SK-N-SH treated with all-trans-retinoic acid at 6 μM for 48 hours (cell line): ENCODE measurements at regions not wholly inside any gene's neighbourhood (a gene's known extent, or its start where the extent isn't known, plus 50 kb on each side); places are given as distances from the start of the nearest gene placed in this dataset.

Experiments
- ATAC-seq: fragments of 200-7000 bp; cut with Tn5 transposase; 3 replicates; pipeline ENCODE4 v1.9.1; 2020; ENCODE audit warnings: mild to moderate bottlenecking, moderate library complexity
- ARNTL ChIP-seq: fragments of 450-650 bp; formaldehyde crosslinking; IDR thresholded peaks from 2 replicates; pipeline ENCODE4 v1.5.0; 2020; ENCODE audit warnings: low read depth, mild to moderate bottlenecking, moderate library complexity, borderline replicate concordance
- BACH2 ChIP-seq: fragments of 250-450 bp; sonication (Bioruptor Pico); IDR thresholded peaks from 2 replicates; pipeline ENCODE4 v1.9.0; 2021; ENCODE audit warnings: mild to moderate bottlenecking, borderline replicate concordance
- CSDC2 ChIP-seq: fragments of 250-450 bp; sonication (Bioruptor Pico); IDR thresholded peaks from 2 replicates; pipeline ENCODE4 v1.5.0; 2020; ENCODE audit warnings: mild to moderate bottlenecking, moderate library complexity
- ESRRG ChIP-seq: fragments of 250-450 bp; sonication (Bioruptor Pico); IDR thresholded peaks from 2 replicates; pipeline ENCODE4 v1.6.1; 2021; ENCODE audit warnings: mild to moderate bottlenecking
- GLIS3 ChIP-seq: fragments of 250-450 bp; sonication (Bioruptor Pico); IDR thresholded peaks from 2 replicates; pipeline ENCODE4 v1.5.0; 2020; ENCODE audit warnings: mild to moderate bottlenecking, moderate library complexity
- ISL1 ChIP-seq: fragments of 250-450 bp; sonication (Bioruptor Pico); IDR thresholded peaks from 2 replicates; pipeline ENCODE4 v2.1.2; 2022; ENCODE audit warnings: mild to moderate bottlenecking, moderate library complexity
- OSR1 ChIP-seq: fragments of 250-450 bp; sonication (Bioruptor Pico); IDR thresholded peaks from 2 replicates; pipeline ENCODE4 v1.8.0; 2022; ENCODE audit warnings: moderate library complexity, mild to moderate bottlenecking, inconsistent platforms
- TCF4 ChIP-seq: fragments of 250-450 bp; sonication (Bioruptor Pico); IDR thresholded peaks from 2 replicates; pipeline ENCODE4 v1.8.0; 2021; ENCODE audit warnings: mild to moderate bottlenecking, moderate library complexity, borderline replicate concordance
- TOX ChIP-seq: fragments of 250-450 bp; sonication (Bioruptor Pico); IDR thresholded peaks from 2 replicates; pipeline ENCODE4 v1.8.0; 2021; ENCODE audit warnings: mild to moderate bottlenecking, moderate library complexity, borderline replicate concordance
- ZC3H10 ChIP-seq: fragments of 250-450 bp; sonication (Bioruptor Pico); IDR thresholded peaks from 2 replicates; pipeline ENCODE4 v1.5.1; 2021; ENCODE audit warnings: mild to moderate bottlenecking, moderate library complexity
- ZFP3 ChIP-seq: fragments of 250-450 bp; sonication (Bioruptor Pico); IDR thresholded peaks from 2 replicates; pipeline ENCODE4 v1.5.0; 2020; ENCODE audit warnings: mild to moderate bottlenecking, moderate library complexity
- ZNF565 ChIP-seq: fragments of 450-650 bp; formaldehyde crosslinking; conservative IDR thresholded peaks from 2 replicates; pipeline ENCODE4 v1.5.0; 2020; ENCODE audit warnings: low read depth, mild to moderate bottlenecking, moderate library complexity
- ZNF70 ChIP-seq: fragments of 450-650 bp; formaldehyde crosslinking; IDR thresholded peaks from 2 replicates; pipeline ENCODE4 v1.5.0; 2020; ENCODE audit warnings: mild to moderate bottlenecking, moderate library complexity
- ZNF8 ChIP-seq: fragments of 450-650 bp; formaldehyde crosslinking; IDR thresholded peaks from 2 replicates; pipeline ENCODE4 v1.5.0; 2020; ENCODE audit warnings: mild to moderate bottlenecking, moderate library complexity
- TF ChIP-seq, protein P1 (sequence below): fragments of 250-450 bp; sonication (Bioruptor Pico); IDR thresholded peaks from 2 replicates; pipeline ENCODE4 v1.5.1; 2020; ENCODE audit warnings: low read depth, mild to moderate bottlenecking, moderate library complexity
- TF ChIP-seq, protein P2 (sequence below): fragments of 250-450 bp; sonication (Bioruptor Pico); IDR thresholded peaks from 2 replicates; pipeline ENCODE4 v1.8.0; 2020; ENCODE audit warnings: mild to moderate bottlenecking, moderate library complexity, borderline replicate concordance
- TF ChIP-seq, protein P3 (sequence below): fragments of 250-450 bp; sonication (Bioruptor Pico); IDR thresholded peaks from 2 replicates; pipeline ENCODE4 v1.5.0; 2020; ENCODE audit warnings: mild to moderate bottlenecking, moderate library complexity
- TF ChIP-seq, protein P4 (sequence below): fragments of 250-450 bp; sonication (Bioruptor Pico); IDR thresholded peaks from 2 replicates; pipeline ENCODE4 v1.5.1; 2021; ENCODE audit warnings: mild to moderate bottlenecking, moderate library complexity
- TF ChIP-seq, protein P5 (sequence below): fragments of 250-450 bp; sonication (Bioruptor Pico); IDR thresholded peaks from 2 replicates; pipeline ENCODE4 v1.8.0; 2021; ENCODE audit warnings: low read depth, mild to moderate bottlenecking, moderate library complexity, borderline replicate concordance

DNA sequence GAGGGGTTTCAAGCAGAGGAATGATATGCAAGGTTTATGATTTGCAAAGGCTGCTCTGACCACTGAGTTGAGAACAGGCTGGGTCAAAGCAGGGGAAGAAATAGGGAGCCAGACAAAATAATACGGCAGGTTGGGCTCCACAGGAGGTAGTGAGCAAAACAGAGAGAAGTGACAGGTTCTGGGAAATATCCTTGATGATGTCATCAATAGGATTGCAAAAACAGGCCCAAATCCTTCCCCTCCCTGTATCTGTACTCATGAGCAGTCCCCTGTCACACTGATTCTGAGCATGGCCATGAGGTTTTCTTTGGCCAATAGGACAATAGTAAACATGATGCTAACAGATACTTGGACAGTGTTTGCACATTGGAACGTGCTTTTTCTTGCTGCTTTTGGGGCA, 471.8 kb upstream of the BRINP1 start:
- no peak for TF ChIP-seq ZNF565
- no peak for TF ChIP-seq TCF4
- TF ChIP-seq, protein P1, sequence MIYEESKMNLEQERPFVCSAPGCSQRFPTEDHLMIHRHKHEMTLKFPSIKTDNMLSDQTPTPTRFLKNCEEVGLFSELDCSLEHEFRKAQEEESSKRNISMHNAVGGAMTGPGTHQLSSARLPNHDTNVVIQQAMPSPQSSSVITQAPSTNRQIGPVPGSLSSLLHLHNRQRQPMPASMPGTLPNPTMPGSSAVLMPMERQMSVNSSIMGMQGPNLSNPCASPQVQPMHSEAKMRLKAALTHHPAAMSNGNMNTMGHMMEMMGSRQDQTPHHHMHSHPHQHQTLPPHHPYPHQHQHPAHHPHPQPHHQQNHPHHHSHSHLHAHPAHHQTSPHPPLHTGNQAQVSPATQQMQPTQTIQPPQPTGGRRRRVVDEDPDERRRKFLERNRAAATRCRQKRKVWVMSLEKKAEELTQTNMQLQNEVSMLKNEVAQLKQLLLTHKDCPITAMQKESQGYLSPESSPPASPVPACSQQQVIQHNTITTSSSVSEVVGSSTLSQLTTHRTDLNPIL (CRISPR knock-in tag): no peak
- TF ChIP-seq, protein P2, sequence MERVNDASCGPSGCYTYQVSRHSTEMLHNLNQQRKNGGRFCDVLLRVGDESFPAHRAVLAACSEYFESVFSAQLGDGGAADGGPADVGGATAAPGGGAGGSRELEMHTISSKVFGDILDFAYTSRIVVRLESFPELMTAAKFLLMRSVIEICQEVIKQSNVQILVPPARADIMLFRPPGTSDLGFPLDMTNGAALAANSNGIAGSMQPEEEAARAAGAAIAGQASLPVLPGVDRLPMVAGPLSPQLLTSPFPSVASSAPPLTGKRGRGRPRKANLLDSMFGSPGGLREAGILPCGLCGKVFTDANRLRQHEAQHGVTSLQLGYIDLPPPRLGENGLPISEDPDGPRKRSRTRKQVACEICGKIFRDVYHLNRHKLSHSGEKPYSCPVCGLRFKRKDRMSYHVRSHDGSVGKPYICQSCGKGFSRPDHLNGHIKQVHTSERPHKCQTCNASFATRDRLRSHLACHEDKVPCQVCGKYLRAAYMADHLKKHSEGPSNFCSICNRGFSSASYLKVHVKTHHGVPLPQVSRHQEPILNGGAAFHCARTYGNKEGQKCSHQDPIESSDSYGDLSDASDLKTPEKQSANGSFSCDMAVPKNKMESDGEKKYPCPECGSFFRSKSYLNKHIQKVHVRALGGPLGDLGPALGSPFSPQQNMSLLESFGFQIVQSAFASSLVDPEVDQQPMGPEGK (CRISPR knock-in tag): no peak
- no peak for TF ChIP-seq ZNF8
- no peak for TF ChIP-seq ZNF70 (CRISPR knock-in tag)
- TF ChIP-seq, all 23 proteins: peak for 0
- no peak for ATAC-seq

DNA sequence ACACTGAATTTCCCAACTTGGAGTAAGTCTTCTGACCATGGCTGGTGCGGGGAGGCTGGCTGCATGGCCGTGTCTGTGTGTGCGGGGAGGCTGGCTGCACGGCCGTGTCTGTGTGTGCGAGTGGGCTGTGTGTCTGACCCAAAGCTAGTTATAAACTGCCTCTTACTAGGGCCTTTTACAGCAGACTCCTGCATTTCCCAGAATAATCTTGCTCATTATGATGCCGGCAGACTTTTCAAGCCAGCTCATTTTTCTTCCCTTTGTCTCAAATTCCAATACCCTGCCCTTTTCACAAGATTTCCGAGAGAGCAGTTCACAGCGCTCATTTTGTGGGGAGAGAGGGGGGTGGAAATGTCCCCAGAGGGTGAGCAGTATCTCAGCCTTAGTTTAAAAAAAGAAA, 470.7 kb upstream of the BRINP1 start:
- no peak for ATAC-seq
- TF ChIP-seq CSDC2 (CRISPR knock-in tag) (no peak), ZNF8 (no peak), ZFP3 (CRISPR knock-in tag) (no peak), ISL1 (CRISPR knock-in tag) (no peak), BACH2 (CRISPR knock-in tag) (no peak), OSR1 (CRISPR knock-in tag) (no peak)
- TF ChIP-seq, protein P2 (CRISPR knock-in tag): no peak
- TF ChIP-seq, protein P3, sequence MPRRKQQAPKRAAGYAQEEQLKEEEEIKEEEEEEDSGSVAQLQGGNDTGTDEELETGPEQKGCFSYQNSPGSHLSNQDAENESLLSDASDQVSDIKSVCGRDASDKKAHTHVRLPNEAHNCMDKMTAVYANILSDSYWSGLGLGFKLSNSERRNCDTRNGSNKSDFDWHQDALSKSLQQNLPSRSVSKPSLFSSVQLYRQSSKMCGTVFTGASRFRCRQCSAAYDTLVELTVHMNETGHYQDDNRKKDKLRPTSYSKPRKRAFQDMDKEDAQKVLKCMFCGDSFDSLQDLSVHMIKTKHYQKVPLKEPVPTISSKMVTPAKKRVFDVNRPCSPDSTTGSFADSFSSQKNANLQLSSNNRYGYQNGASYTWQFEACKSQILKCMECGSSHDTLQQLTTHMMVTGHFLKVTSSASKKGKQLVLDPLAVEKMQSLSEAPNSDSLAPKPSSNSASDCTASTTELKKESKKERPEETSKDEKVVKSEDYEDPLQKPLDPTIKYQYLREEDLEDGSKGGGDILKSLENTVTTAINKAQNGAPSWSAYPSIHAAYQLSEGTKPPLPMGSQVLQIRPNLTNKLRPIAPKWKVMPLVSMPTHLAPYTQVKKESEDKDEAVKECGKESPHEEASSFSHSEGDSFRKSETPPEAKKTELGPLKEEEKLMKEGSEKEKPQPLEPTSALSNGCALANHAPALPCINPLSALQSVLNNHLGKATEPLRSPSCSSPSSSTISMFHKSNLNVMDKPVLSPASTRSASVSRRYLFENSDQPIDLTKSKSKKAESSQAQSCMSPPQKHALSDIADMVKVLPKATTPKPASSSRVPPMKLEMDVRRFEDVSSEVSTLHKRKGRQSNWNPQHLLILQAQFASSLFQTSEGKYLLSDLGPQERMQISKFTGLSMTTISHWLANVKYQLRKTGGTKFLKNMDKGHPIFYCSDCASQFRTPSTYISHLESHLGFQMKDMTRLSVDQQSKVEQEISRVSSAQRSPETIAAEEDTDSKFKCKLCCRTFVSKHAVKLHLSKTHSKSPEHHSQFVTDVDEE: no peak

DNA sequence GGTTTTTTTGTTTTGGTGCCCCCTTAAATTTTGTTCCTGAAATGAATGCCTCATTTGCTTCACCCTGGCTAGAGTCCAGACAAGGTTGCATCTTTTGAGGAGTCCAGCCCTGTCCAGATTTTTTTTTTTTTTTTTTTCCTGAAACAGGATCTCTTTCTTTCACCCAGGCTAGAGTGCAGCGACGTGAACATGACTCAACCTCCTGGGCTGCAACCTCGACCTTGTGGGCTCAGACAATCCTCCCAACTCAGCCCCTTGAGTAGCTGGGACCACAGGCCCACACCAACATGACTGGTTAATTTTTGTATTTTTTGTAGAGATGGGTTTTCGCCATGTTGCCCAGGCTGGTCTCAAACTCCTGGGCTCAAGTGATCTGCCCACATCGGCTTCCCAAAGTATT, 469.0 kb upstream of the BRINP1 start:
- TF ChIP-seq ZC3H10 (no peak), ZFP3 (CRISPR knock-in tag) (no peak), TOX (CRISPR knock-in tag) (no peak), ZNF8 (no peak), GLIS3 (CRISPR knock-in tag) (no peak), ARNTL (CRISPR knock-in tag) (no peak), OSR1 (CRISPR knock-in tag) (no peak)
- TF ChIP-seq, protein P2 (CRISPR knock-in tag): no peak
- no peak for ATAC-seq

DNA sequence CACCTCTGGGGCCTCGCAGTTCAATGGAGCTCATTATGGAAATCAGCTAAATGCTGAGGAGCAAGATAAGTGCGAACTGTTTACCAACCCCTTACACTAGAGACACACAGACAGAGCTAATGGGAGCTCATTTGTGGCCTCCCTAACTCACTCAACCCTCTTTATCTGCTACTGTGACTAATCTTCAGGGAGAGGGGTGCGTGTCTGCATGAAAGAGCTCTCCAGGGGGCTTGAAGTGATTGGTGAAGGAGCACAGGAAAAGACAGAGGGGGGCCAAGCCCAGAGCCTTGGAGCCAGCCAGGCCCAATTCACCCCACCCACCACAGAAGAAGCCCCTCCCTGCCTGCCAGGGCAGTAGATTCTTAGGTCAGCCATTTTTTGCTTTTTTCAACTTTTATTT, 466.8 kb upstream of the BRINP1 start:
- ATAC-seq: no peak
- TF ChIP-seq TCF4 (no peak), ZFP3 (CRISPR knock-in tag) (no peak), ISL1 (CRISPR knock-in tag) (no peak), ESRRG (CRISPR knock-in tag) (no peak), ARNTL (CRISPR knock-in tag) (no peak), CSDC2 (CRISPR knock-in tag) (no peak)
- TF ChIP-seq, protein P2 (CRISPR knock-in tag): no peak
- TF ChIP-seq, protein P4, sequence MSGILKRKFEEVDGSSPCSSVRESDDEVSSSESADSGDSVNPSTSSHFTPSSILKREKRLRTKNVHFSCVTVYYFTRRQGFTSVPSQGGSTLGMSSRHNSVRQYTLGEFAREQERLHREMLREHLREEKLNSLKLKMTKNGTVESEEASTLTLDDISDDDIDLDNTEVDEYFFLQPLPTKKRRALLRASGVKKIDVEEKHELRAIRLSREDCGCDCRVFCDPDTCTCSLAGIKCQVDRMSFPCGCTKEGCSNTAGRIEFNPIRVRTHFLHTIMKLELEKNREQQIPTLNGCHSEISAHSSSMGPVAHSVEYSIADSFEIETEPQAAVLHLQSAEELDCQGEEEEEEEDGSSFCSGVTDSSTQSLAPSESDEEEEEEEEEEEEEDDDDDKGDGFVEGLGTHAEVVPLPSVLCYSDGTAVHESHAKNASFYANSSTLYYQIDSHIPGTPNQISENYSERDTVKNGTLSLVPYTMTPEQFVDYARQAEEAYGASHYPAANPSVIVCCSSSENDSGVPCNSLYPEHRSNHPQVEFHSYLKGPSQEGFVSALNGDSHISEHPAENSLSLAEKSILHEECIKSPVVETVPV (CRISPR knock-in tag): no peak
- TF ChIP-seq, protein P5, sequence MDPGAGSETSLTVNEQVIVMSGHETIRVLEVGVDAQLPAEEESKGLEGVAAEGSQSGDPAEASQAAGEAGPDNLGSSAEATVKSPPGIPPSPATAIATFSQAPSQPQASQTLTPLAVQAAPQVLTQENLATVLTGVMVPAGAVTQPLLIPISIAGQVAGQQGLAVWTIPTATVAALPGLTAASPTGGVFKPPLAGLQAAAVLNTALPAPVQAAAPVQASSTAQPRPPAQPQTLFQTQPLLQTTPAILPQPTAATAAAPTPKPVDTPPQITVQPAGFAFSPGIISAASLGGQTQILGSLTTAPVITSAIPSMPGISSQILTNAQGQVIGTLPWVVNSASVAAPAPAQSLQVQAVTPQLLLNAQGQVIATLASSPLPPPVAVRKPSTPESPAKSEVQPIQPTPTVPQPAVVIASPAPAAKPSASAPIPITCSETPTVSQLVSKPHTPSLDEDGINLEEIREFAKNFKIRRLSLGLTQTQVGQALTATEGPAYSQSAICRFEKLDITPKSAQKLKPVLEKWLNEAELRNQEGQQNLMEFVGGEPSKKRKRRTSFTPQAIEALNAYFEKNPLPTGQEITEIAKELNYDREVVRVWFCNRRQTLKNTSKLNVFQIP (CRISPR knock-in tag): no peak
- TF ChIP-seq, protein P1 (CRISPR knock-in tag): no peak
